K562 (cell line): ENCODE measurements at regions not wholly inside any gene's neighbourhood (a gene's known extent, or its start where the extent isn't known, plus 50 kb on each side); places are given as distances from the start of the nearest gene placed in this dataset.
A peak's percentile ranks its signal among the peaks of the same experiment; 100 is the strongest.

Source experiments
- CBFB ChIP-seq: sonication (generic); formaldehyde crosslinking; IDR thresholded peaks from 2 replicates; pipeline ENCODE4 v1.4.0; 2020; ENCODE audit warnings: mild to moderate bottlenecking, missing genetic modification reagents
- CHAMP1 ChIP-seq: fragments of 450-650 bp; IDR thresholded peaks from 2 replicates; pipeline ENCODE4 v1.6.1; 2016; ENCODE audit warnings: mild to moderate bottlenecking
- DIDO1 ChIP-seq: fragments of 450-650 bp; IDR thresholded peaks from 2 replicates; pipeline ENCODE4 v1.6.1; 2016; ENCODE audit warnings: low read depth, missing biosample characterization, missing genetic modification characterization
- FOS ChIP-seq: IDR thresholded peaks from 3 replicates; pipeline ENCODE4 v1.6.1; 2011; ENCODE audit not compliant: insufficient read length; ENCODE audit errors: extremely low read depth
- HIVEP1 ChIP-seq: fragments of 250-450 bp; sonication (Bioruptor Pico); IDR thresholded peaks from 2 replicates; pipeline ENCODE4 v1.4.0; 2020; ENCODE audit warnings: mild to moderate bottlenecking
- MLX ChIP-seq, 2 experiments: fragments of 450-650 bp in 1 of 2; sonication (generic) in 1 of 2; formaldehyde crosslinking; conservative IDR thresholded peaks; 2 replicates each; pipeline versions ENCODE4 v1.4.0 to v1.8.1; 2020 to 2022; ENCODE audit warnings: mild to moderate bottlenecking in 1 of 2, missing genetic modification reagents in 1 of 2
- RFX5 ChIP-seq: IDR thresholded peaks from 2 replicates; pipeline ENCODE4 v1.6.1; 2011; ENCODE audit warnings: low read depth, mild to moderate bottlenecking, improper control_type of control experiment, low read length
- SMAD2 ChIP-seq: fragments of 150-350 bp; IDR thresholded peaks from 2 replicates; pipeline ENCODE4 v1.6.1; 2014; ENCODE audit warnings: low read depth, mild to moderate bottlenecking, low read length
- SMAD4 ChIP-seq: fragments of 250-450 bp; sonication (Bioruptor Pico); conservative IDR thresholded peaks from 2 replicates; pipeline ENCODE4 v1.8.0; 2021; ENCODE audit warnings: inconsistent platforms, mild to moderate bottlenecking, moderate library complexity
- XRCC3 ChIP-seq: fragments of 450-650 bp; IDR thresholded peaks from 2 replicates; pipeline ENCODE4 v1.6.1; 2017; ENCODE audit warnings: mild to moderate bottlenecking, moderate library complexity
- ZKSCAN8 ChIP-seq: fragments of 200-800 bp; sonication (Bioruptor generic); IDR thresholded peaks from 2 replicates; pipeline ENCODE4 v1.6.1; 2016; ENCODE audit warnings: missing genetic modification characterization, missing compliant biosample characterization
- ZNF280B ChIP-seq: fragments of 250-450 bp; sonication (Bioruptor Pico); IDR thresholded peaks from 2 replicates; pipeline ENCODE4 v1.5.1; 2021; ENCODE audit warnings: mild to moderate bottlenecking
- TF ChIP-seq, protein P1 (sequence below): fragments of 450-650 bp; IDR thresholded peaks from 2 replicates; pipeline ENCODE4 v1.6.1; 2018; ENCODE audit not compliant: partially characterized antibody
- TF ChIP-seq, protein P2 (sequence below), 2 experiments: fragments of 150-350 bp in 1 of 2; IDR thresholded peaks; 2 replicates each; pipeline ENCODE4 v1.6.1; 2012 to 2016; ENCODE audit warnings: low read depth in 2 of 2, low read length in 2 of 2, mild to moderate bottlenecking in 1 of 2, moderate library complexity in 1 of 2

DNA sequence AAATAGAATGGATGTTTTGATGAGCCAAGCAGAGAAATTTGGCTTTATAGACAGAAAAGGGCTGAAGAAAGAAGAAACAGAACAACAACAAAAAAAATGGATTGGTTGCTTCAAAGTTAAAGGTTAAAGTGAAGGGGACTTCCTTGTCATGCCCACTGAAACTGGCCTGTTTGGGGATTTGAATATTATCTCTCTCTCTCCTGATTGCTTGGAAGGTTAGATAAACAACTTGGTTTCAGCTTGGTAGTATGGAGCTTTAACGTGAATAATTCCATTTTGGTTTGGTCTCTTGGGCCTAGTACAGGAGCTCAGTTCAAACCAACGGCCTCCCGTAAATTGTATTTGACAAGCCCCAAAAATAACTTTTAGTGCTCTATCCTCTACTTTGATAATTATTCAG, 70.8 kb upstream of the MBNL1 start (continued):
- TF ChIP-seq SMAD4 (peak; percentile 58), MLX (CRISPR knock-in tag; conservative IDR thresholded peaks at IDR 0.05) (no peak), SMAD2 (no peak), DIDO1 (tag) (no peak), HIVEP1 (CRISPR knock-in tag) (peak; percentile 65; the same call in 1 of the 2 replicates), CHAMP1 (0 out of 2 replicates have a peak, but pooled peaks have one; percentile 2), XRCC3 (no peak), FOS (no peak), ZNF280B (CRISPR knock-in tag) (no peak), ZKSCAN8 (peak; percentile 58; the same call in 1 of the 2 replicates), RFX5 (no peak), CBFB (CRISPR knock-in tag) (no peak)
- TF ChIP-seq, protein P1, sequence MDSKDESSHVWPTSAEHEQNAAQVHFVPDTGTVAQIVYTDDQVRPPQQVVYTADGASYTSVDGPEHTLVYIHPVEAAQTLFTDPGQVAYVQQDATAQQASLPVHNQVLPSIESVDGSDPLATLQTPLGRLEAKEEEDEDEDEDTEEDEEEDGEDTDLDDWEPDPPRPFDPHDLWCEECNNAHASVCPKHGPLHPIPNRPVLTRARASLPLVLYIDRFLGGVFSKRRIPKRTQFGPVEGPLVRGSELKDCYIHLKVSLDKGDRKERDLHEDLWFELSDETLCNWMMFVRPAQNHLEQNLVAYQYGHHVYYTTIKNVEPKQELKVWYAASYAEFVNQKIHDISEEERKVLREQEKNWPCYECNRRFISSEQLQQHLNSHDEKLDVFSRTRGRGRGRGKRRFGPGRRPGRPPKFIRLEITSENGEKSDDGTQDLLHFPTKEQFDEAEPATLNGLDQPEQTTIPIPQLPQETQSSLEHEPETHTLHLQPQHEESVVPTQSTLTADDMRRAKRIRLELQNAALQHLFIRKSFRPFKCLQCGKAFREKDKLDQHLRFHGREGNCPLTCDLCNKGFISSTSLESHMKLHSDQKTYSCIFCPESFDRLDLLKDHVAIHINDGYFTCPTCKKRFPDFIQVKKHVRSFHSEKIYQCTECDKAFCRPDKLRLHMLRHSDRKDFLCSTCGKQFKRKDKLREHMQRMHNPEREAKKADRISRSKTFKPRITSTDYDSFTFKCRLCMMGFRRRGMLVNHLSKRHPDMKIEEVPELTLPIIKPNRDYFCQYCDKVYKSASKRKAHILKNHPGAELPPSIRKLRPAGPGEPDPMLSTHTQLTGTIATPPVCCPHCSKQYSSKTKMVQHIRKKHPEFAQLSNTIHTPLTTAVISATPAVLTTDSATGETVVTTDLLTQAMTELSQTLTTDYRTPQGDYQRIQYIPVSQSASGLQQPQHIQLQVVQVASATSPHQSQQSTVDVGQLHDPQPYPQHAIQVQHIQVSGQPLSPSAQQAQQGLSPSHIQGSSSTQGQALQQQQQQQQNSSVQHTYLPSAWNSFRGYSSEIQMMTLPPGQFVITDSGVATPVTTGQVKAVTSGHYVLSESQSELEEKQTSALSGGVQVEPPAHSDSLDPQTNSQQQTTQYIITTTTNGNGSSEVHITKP: peak; percentile 53
- TF ChIP-seq, protein P2, sequence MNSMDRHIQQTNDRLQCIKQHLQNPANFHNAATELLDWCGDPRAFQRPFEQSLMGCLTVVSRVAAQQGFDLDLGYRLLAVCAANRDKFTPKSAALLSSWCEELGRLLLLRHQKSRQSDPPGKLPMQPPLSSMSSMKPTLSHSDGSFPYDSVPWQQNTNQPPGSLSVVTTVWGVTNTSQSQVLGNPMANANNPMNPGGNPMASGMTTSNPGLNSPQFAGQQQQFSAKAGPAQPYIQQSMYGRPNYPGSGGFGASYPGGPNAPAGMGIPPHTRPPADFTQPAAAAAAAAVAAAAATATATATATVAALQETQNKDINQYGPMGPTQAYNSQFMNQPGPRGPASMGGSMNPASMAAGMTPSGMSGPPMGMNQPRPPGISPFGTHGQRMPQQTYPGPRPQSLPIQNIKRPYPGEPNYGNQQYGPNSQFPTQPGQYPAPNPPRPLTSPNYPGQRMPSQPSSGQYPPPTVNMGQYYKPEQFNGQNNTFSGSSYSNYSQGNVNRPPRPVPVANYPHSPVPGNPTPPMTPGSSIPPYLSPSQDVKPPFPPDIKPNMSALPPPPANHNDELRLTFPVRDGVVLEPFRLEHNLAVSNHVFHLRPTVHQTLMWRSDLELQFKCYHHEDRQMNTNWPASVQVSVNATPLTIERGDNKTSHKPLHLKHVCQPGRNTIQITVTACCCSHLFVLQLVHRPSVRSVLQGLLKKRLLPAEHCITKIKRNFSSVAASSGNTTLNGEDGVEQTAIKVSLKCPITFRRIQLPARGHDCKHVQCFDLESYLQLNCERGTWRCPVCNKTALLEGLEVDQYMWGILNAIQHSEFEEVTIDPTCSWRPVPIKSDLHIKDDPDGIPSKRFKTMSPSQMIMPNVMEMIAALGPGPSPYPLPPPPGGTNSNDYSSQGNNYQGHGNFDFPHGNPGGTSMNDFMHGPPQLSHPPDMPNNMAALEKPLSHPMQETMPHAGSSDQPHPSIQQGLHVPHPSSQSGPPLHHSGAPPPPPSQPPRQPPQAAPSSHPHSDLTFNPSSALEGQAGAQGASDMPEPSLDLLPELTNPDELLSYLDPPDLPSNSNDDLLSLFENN (IDR thresholded peaks at IDR 0.05; ENCODE audit: low read depth in 2 of 2, low read length in 2 of 2): no peak
